ENCODE measurements at regions not wholly inside any gene's neighbourhood (a gene's known extent, or its start where the extent isn't known, plus 50 kb on each side); places are given as distances from the start of the nearest gene placed in this dataset.

- no peak overlapping the region for H3K4me3 ChIP-seq
- no peak for TF ChIP-seq CTCF (IDR thresholded peaks at IDR 0.05)
- no peak for TF ChIP-seq POLR2AphosphoS5 (IDR thresholded peaks at IDR 0.05)
- TF ChIP-seq POLR2A (IDR thresholded peaks at IDR 0.05) = no peak
- TF ChIP-seq EP300 (IDR thresholded peaks at IDR 0.05) = no peak
- no peaks in the 10 kb centered on the region for H3K9me3 ChIP-seq
- WGBS, 2 donors (ENCODE audit: low coverage in 1 of 2) = 100% methylated on average over 2 of the region's 23 CpGs; no CpG with 5 or more reads in 1 of the 2 donors
- no peak overlapping the region for H3K27ac ChIP-seq
- ATAC-seq = no peak
- H3K36me3 ChIP-seq = no peaks in the 10 kb centered on the region
- H3K4me1 ChIP-seq = no peaks in the 10 kb centered on the region
- no peaks in the 10 kb centered on the region for H3K27me3 ChIP-seq
Observed at GRCh38 chr6:120871416-120872261, 462.6 kb downstream of the TBC1D32 start.

GRCh38 chr6:120869397-120869796 is 464.9 kb downstream of the TBC1D32 start:
- Histone ChIP-seq H3K27me3 (no peaks in the 10 kb centered on the region), H3K4me3 (no peak overlapping the region), H3K36me3 (no peaks in the 10 kb centered on the region), H3K4me1 (no peaks in the 10 kb centered on the region), H3K27ac (no peak overlapping the region), H3K9me3 (no peaks in the 10 kb centered on the region)
- no peak for ATAC-seq
- TF ChIP-seq POLR2AphosphoS5 (IDR thresholded peaks at IDR 0.05) = no peak
- TF ChIP-seq EP300 (IDR thresholded peaks at IDR 0.05) = no peak
- TF ChIP-seq CTCF (IDR thresholded peaks at IDR 0.05) = no peak
- no peak for TF ChIP-seq POLR2A (IDR thresholded peaks at IDR 0.05)
- 44 to 75% methylated on average over 1 of the region's 1 CpG for WGBS, 2 donors (ENCODE audit: low coverage in 1 of 2)

- no peak for TF ChIP-seq POLR2AphosphoS5 (IDR thresholded peaks at IDR 0.05)
- TF ChIP-seq POLR2A (IDR thresholded peaks at IDR 0.05) = no peak
- TF ChIP-seq EP300 (IDR thresholded peaks at IDR 0.05) = no peak
- no peak for ATAC-seq
- H3K27ac ChIP-seq = no peak overlapping the region
- H3K4me3 ChIP-seq = no peak overlapping the region
- H3K36me3 ChIP-seq = no peaks in the 10 kb centered on the region
- H3K27me3 ChIP-seq = no peaks in the 10 kb centered on the region
- no peaks in the 10 kb centered on the region for H3K4me1 ChIP-seq
- peaks cover 0 to 3% (median 0%) of the 10 kb centered on the region in 3 donors for H3K9me3 ChIP-seq
- no CpG with 5 or more reads among the region's 3 CpGs for WGBS, 2 donors (ENCODE audit: low coverage in 1 of 2)
Observed at GRCh38 chr6:120857422-120857821, 476.9 kb downstream of the TBC1D32 start.

GRCh38 chr6:120854583-120854982 is 479.7 kb downstream of the TBC1D32 start:
- ATAC-seq = no peak
- H3K27me3 ChIP-seq = no peaks in the 10 kb centered on the region
- H3K4me1 ChIP-seq = no peaks in the 10 kb centered on the region
- no peak for TF ChIP-seq POLR2AphosphoS5 (IDR thresholded peaks at IDR 0.05)
- TF ChIP-seq POLR2A (IDR thresholded peaks at IDR 0.05) = no peak
- TF ChIP-seq EP300 (IDR thresholded peaks at IDR 0.05) = no peak
- no peak for TF ChIP-seq CTCF (IDR thresholded peaks at IDR 0.05)
- no peak overlapping the region for H3K27ac ChIP-seq
- no peak overlapping the region for H3K4me3 ChIP-seq
- no peaks in the 10 kb centered on the region for H3K9me3 ChIP-seq
- no peaks in the 10 kb centered on the region for H3K36me3 ChIP-seq

GRCh38 chr6:120853489-120853888 is 480.8 kb downstream of the TBC1D32 start:
- Histone ChIP-seq H3K4me3 (no peak overlapping the region), H3K27me3 (no peaks in the 10 kb centered on the region), H3K9me3 (no peaks in the 10 kb centered on the region), H3K4me1 (no peaks in the 10 kb centered on the region), H3K27ac (no peak overlapping the region), H3K36me3 (no peaks in the 10 kb centered on the region)
- 29 to 55% methylated on average over 2 of the region's 2 CpGs for WGBS, 2 donors (ENCODE audit: low coverage in 1 of 2)
- ATAC-seq = no peak
- no peak for TF ChIP-seq CTCF (IDR thresholded peaks at IDR 0.05)
- no peak for TF ChIP-seq POLR2AphosphoS5 (IDR thresholded peaks at IDR 0.05)
- TF ChIP-seq EP300 (IDR thresholded peaks at IDR 0.05) = no peak
- no peak for TF ChIP-seq POLR2A (IDR thresholded peaks at IDR 0.05)

All from gastroesophageal sphincter (tissue), 4 donors.